IMR-90 (cell line): ENCODE measurements at regions not wholly inside any gene's neighbourhood (a gene's known extent, or its start where the extent isn't known, plus 50 kb on each side); places are given as distances from the start of the nearest gene placed in this dataset.

Experiments used
- ATAC-seq: fragments of 200-7000 bp; cut with Tn5 transposase; 2 replicates; pipeline ENCODE4 v1.9.1; 2020; ENCODE audit warnings: low read depth, mild to moderate bottlenecking, moderate library complexity
- BruUV-seq: library from RNA; stranded (reverse); fragments of 400-500 nt; replicated peaks from 2 replicates; lab custom pipeline; 2021; lab: Mats Ljungman, UMichigan
- CTCF ChIA-PET: fragments of 300-600 bp; formaldehyde crosslinking; extraction: SDS; loops from one replicate; lab custom pipeline; 2021; ENCODE audit warnings: antibody characterized with exemption; lab: Yijun Ruan, JAX
- POLR2A ChIA-PET: fragments of 300-600 bp; sonication (Branson Sonifier 250); formaldehyde crosslinking; loops from one replicate; lab custom pipeline; 2022; ENCODE audit warnings: antibody characterized with exemption; ENCODE audit not compliant: unreplicated experiment; lab: Charles Lee
- DNase-seq: peaks from one replicate; pipeline ENCODE4 v3.0.0; 2013
- H2AFZ ChIP-seq: replicated peaks from 2 replicates; pipeline ENCODE3; 2013; ENCODE audit warnings: low read length, mild to moderate bottlenecking; ENCODE audit not compliant: poor library complexity
- H2AK5ac ChIP-seq: 2 replicates; pipeline ENCODE4 v1.6.1; 2013; ENCODE audit warnings: low read depth, low read length, inconsistent platforms
- H2AK9ac ChIP-seq: replicated peaks from 2 replicates; pipeline ENCODE3; 2013; ENCODE audit warnings: mild to moderate bottlenecking, low read depth, low read length, moderate library complexity; ENCODE audit not compliant: poor library complexity
- H2BK120ac ChIP-seq: 2 replicates; pipeline ENCODE4 v1.6.1; 2013; ENCODE audit warnings: low read depth, low read length, inconsistent platforms
- H2BK15ac ChIP-seq: 3 replicates; pipeline ENCODE4 v1.6.1; 2013; ENCODE audit warnings: low read depth, low read length, inconsistent platforms
- H2BK20ac ChIP-seq: 2 replicates; pipeline ENCODE4 v1.6.1; 2013; ENCODE audit warnings: low read depth, mild to moderate bottlenecking, inconsistent platforms, low read length, moderate library complexity
- H2BK5ac ChIP-seq: 2 replicates; pipeline ENCODE4 v1.6.1; 2013; ENCODE audit warnings: mild to moderate bottlenecking, low read depth, low read length, inconsistent platforms; ENCODE audit not compliant: poor library complexity, severe bottlenecking
- H3K14ac ChIP-seq: replicated peaks from 2 replicates; pipeline ENCODE4 v1.6.1; 2013; ENCODE audit warnings: low read depth, low read length, inconsistent platforms
- H3K18ac ChIP-seq: 2 replicates; pipeline ENCODE4 v1.6.1; 2013; ENCODE audit warnings: low read depth, low read length, control low read depth
- H3K23ac ChIP-seq: 2 replicates; pipeline ENCODE4 v1.6.1; 2013; ENCODE audit warnings: low read depth, low read length, inconsistent platforms
- H3K27ac ChIP-seq: 2 replicates; pipeline ENCODE4 v1.5.1; 2013; ENCODE audit warnings: mild to moderate bottlenecking, control low read depth, low read length; ENCODE audit not compliant: insufficient read depth
- H3K27me3 ChIP-seq: 2 replicates; pipeline ENCODE4 v1.6.1; 2013; ENCODE audit warnings: low read length; ENCODE audit not compliant: control insufficient read depth, insufficient read depth
- H3K36me3 ChIP-seq: 2 replicates; pipeline ENCODE4 v1.6.1; 2013; ENCODE audit warnings: low read length, mixed read lengths; ENCODE audit not compliant: control insufficient read depth, insufficient read depth
- H3K4ac ChIP-seq: 2 replicates; pipeline ENCODE4 v1.6.1; 2013; ENCODE audit warnings: low read depth, low read length, inconsistent platforms
- H3K4me1 ChIP-seq: 2 replicates; pipeline ENCODE4 v1.6.1; 2013; ENCODE audit warnings: low read length, mixed read lengths; ENCODE audit not compliant: control insufficient read depth, insufficient read depth
- H3K4me2 ChIP-seq: 2 replicates; pipeline ENCODE4 v1.6.1; 2013; ENCODE audit warnings: low read depth, mild to moderate bottlenecking, control low read depth, low read length, moderate library complexity
- H3K4me3 ChIP-seq: 2 replicates; pipeline ENCODE4 v1.5.1; 2013; ENCODE audit warnings: low read depth, mild to moderate bottlenecking, control low read depth, low read length, moderate library complexity; ENCODE audit not compliant: insufficient read depth
- H3K56ac ChIP-seq: 2 replicates; pipeline ENCODE4 v1.6.1; 2013; ENCODE audit warnings: low read length, inconsistent platforms; ENCODE audit not compliant: insufficient read depth; ENCODE audit errors: extremely low read depth
- H3K79me1 ChIP-seq, 2 experiments: 2 replicates each; pipeline ENCODE4 v1.6.1; 2013; ENCODE audit warnings: low read length in 2 of 2, inconsistent platforms in 1 of 2, low read depth in 1 of 2
- H3K9ac ChIP-seq: 2 replicates; pipeline ENCODE4 v1.6.1; 2013; ENCODE audit warnings: low read depth, low read length, control low read depth
- H3K9me1 ChIP-seq: 2 replicates; pipeline ENCODE4 v1.6.1; 2013; ENCODE audit warnings: low read length, inconsistent platforms; ENCODE audit not compliant: insufficient read depth
- H3K9me3 ChIP-seq: 2 replicates; pipeline ENCODE4 v1.6.1; 2013; ENCODE audit warnings: low read length; ENCODE audit not compliant: control insufficient read depth, insufficient read depth
- H4K20me1 ChIP-seq: 2 replicates; pipeline ENCODE4 v1.6.1; 2013; ENCODE audit warnings: low read length, inconsistent platforms; ENCODE audit not compliant: insufficient read depth
- H4K5ac ChIP-seq: 2 replicates; pipeline ENCODE4 v1.6.1; 2013; ENCODE audit warnings: mild to moderate bottlenecking, low read depth, low read length, control low read depth
- H4K8ac ChIP-seq, 2 experiments: 2 replicates each; pipeline ENCODE4 v1.6.1; 2013; ENCODE audit warnings: low read depth in 2 of 2, low read length in 2 of 2, control low read depth in 1 of 2, inconsistent platforms in 1 of 2
- H4K91ac ChIP-seq: 2 replicates; pipeline ENCODE4 v1.6.1; 2013; ENCODE audit warnings: low read depth, low read length, inconsistent platforms; ENCODE audit not compliant: insufficient read depth
- BHLHE40 ChIP-seq: fragments of 150-350 bp; IDR thresholded peaks from 2 replicates; pipeline ENCODE4 v1.6.1; 2016; ENCODE audit warnings: mild to moderate bottlenecking, low read depth, low read length
- CEBPB ChIP-seq: IDR thresholded peaks from 2 replicates; pipeline ENCODE4 v1.6.1; 2012; ENCODE audit warnings: low read depth, low read length, improper control_type of control experiment
- CHD1 ChIP-seq: IDR thresholded peaks from 2 replicates; pipeline ENCODE4 v1.6.1; 2012; ENCODE audit warnings: low read depth, low read length, improper control_type of control experiment
- ELK1 ChIP-seq: fragments of 150-350 bp; IDR thresholded peaks from 2 replicates; pipeline ENCODE4 v1.6.1; 2016; ENCODE audit warnings: low read depth, mild to moderate bottlenecking, low read length, moderate library complexity, borderline replicate concordance
- FOS ChIP-seq: fragments of 150-350 bp; IDR thresholded peaks from 2 replicates; pipeline ENCODE4 v1.6.1; 2016; ENCODE audit warnings: low read depth, low read length
- MAFK ChIP-seq: IDR thresholded peaks from 2 replicates; pipeline ENCODE4 v1.6.1; 2012; ENCODE audit warnings: low read depth, low read length, improper control_type of control experiment
- MAZ ChIP-seq: IDR thresholded peaks from 2 replicates; pipeline ENCODE4 v1.6.1; 2012; ENCODE audit warnings: low read depth, mild to moderate bottlenecking, low read length, improper control_type of control experiment, moderate library complexity, borderline replicate concordance
- MXI1 ChIP-seq: IDR thresholded peaks from 2 replicates; pipeline ENCODE4 v1.6.1; 2012; ENCODE audit warnings: low read depth, mild to moderate bottlenecking, low read length, moderate library complexity, borderline replicate concordance
- NFE2L2 ChIP-seq: fragments of 150-350 bp; IDR thresholded peaks from 2 replicates; pipeline ENCODE4 v1.6.1; 2016; ENCODE audit warnings: low read depth, mild to moderate bottlenecking, low read length
- POLR2A ChIP-seq: IDR thresholded peaks from 2 replicates; pipeline ENCODE4 v1.6.1; 2012; ENCODE audit warnings: mild to moderate bottlenecking, low read depth, low read length
- RAD21 ChIP-seq: IDR thresholded peaks from 2 replicates; pipeline ENCODE4 v1.6.1; 2012; ENCODE audit warnings: low read length, improper control_type of control experiment
- RCOR1 ChIP-seq: IDR thresholded peaks from 2 replicates; pipeline ENCODE4 v1.6.1; 2012; ENCODE audit warnings: mild to moderate bottlenecking, low read length, improper control_type of control experiment; ENCODE audit not compliant: insufficient replicate concordance
- RFX5 ChIP-seq: IDR thresholded peaks from 2 replicates; pipeline ENCODE4 v1.8.0; 2012; ENCODE audit warnings: low read depth, mild to moderate bottlenecking, low read length, moderate library complexity
- SMC3 ChIP-seq: fragments of 150-350 bp; IDR thresholded peaks from 2 replicates; pipeline ENCODE4 v1.6.1; 2016; ENCODE audit warnings: low read depth, mild to moderate bottlenecking, antibody characterized with exemption, low read length, moderate library complexity
- WGBS, 2 experiments: methylation state at CpG; one replicate each; pipeline versions ENCODE4 v1.1.5 to v1.1.7; 2013; ENCODE audit warnings: missing lambda C conversion rate in 2 of 2; ENCODE audit not compliant: insufficient read length in 1 of 2; ENCODE audit errors: extremely low coverage in 2 of 2; 5-methylcytosine and 5-hydroxymethylcytosine counted together
- dilution Hi-C: fragments of 300-500 bp; cut with HindIII; formaldehyde crosslinking; loops from one replicate; pipeline ENCODE4 v1.14.3; 2018; ENCODE audit warnings: low sequenced_read_pairs; ENCODE audit not compliant: unreplicated experiment
- in situ Hi-C: fragments of 300-500 bp; cut with MboI; formaldehyde crosslinking; loops from 3 replicates; pipeline ENCODE4 v1.14.3; 2019; ENCODE audit warnings: low sequenced_read_pairs, inconsistent platforms, mixed read lengths
- intact Hi-C: fragments of 100-400 bp; cut with micrococcal nuclease; formaldehyde crosslinking; loops from 2 replicates; pipeline ENCODE4 v1.10.0; 2022
- TF ChIP-seq, protein P1 (sequence below): conservative IDR thresholded peaks from 2 replicates; pipeline ENCODE4 v1.5.1; 2012; ENCODE audit warnings: mild to moderate bottlenecking, low read depth, low read length, improper control_type of control experiment
- TF ChIP-seq, protein P2 (sequence below): fragments of 150-350 bp; IDR thresholded peaks from 2 replicates; pipeline ENCODE4 v1.6.1; 2017; ENCODE audit warnings: mild to moderate bottlenecking, antibody characterized with exemption, low read length, low read depth

DNA sequence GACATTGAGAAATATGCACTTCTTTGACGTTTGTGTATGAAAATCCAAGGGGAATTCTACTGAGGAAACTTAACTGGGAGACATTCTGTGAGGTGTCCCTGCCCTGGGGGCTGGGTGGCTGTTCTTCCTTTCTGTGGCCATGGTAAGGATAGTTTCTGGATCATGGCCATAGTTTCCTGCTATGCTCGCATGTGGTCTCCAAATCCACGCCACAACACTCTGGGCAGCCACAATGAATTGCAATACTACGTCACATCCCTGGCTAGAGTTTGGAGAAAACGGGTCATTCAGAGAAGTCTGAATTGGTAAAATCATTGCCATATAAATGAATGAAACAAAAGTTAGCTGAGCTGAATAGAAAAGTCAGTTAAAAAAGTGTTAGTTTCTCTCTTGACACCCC, 230.6 kb downstream of the UTRN start:
- H2BK120ac ChIP-seq, result no peak overlapping the region
- ChIA-PET CTCF (no interaction called here), POLR2A (interaction anchor here (0.6 kb wide), 1 partner anchor 81 kb away, joined by 4 read pairs; no protein-coding TSS in a partner anchor)
- no peak overlapping the region for H2AFZ ChIP-seq
- no CpG with 5 or more reads among the region's 5 CpGs for WGBS, 2 experiments
- no peak overlapping the region for H3K18ac ChIP-seq
- H3K4me2 ChIP-seq, result no peak overlapping the region
- no peak overlapping the region for H3K4ac ChIP-seq
- H3K14ac ChIP-seq, result no peak overlapping the region
- H4K8ac ChIP-seq, result no peak overlapping the region
- no peak overlapping the region for H2BK15ac ChIP-seq
- H3K79me1 ChIP-seq, result no peaks in the 10 kb centered on the region
- peaks cover 3% of the 10 kb centered on the region; the same call in 1 of the 2 replicates for H3K36me3 ChIP-seq
- H3K27me3 ChIP-seq, result no peaks in the 10 kb centered on the region
- TF ChIP-seq NFE2L2, result no peak
- TF ChIP-seq, protein P1, sequence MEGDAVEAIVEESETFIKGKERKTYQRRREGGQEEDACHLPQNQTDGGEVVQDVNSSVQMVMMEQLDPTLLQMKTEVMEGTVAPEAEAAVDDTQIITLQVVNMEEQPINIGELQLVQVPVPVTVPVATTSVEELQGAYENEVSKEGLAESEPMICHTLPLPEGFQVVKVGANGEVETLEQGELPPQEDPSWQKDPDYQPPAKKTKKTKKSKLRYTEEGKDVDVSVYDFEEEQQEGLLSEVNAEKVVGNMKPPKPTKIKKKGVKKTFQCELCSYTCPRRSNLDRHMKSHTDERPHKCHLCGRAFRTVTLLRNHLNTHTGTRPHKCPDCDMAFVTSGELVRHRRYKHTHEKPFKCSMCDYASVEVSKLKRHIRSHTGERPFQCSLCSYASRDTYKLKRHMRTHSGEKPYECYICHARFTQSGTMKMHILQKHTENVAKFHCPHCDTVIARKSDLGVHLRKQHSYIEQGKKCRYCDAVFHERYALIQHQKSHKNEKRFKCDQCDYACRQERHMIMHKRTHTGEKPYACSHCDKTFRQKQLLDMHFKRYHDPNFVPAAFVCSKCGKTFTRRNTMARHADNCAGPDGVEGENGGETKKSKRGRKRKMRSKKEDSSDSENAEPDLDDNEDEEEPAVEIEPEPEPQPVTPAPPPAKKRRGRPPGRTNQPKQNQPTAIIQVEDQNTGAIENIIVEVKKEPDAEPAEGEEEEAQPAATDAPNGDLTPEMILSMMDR, result no peak
- TF ChIP-seq MAFK, result no peak
- no peak for TF ChIP-seq MXI1
- no peak for TF ChIP-seq FOS
- no peak for TF ChIP-seq RCOR1
- TF ChIP-seq BHLHE40, result no peak
- TF ChIP-seq RFX5, result no peak
- no peak for TF ChIP-seq CHD1
- TF ChIP-seq RAD21, result no peak
- TF ChIP-seq, protein P2, sequence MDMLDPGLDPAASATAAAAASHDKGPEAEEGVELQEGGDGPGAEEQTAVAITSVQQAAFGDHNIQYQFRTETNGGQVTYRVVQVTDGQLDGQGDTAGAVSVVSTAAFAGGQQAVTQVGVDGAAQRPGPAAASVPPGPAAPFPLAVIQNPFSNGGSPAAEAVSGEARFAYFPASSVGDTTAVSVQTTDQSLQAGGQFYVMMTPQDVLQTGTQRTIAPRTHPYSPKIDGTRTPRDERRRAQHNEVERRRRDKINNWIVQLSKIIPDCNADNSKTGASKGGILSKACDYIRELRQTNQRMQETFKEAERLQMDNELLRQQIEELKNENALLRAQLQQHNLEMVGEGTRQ, result no peak
- TF ChIP-seq CEBPB, result no peak
- TF ChIP-seq POLR2A, result no peak
- TF ChIP-seq ELK1, result no peak
- TF ChIP-seq SMC3, result no peak
- no peak for TF ChIP-seq MAZ
- no TSS peak for BruUV-seq
- H3K9me1 ChIP-seq, result no peaks in the 10 kb centered on the region
- H4K91ac ChIP-seq, result no peak overlapping the region
- no peak overlapping the region for H2AK5ac ChIP-seq
- in situ Hi-C loops (no loop called here), dilution Hi-C loops (no loop called here), intact Hi-C loops (no loop called here)
- no peak overlapping the region for H3K56ac ChIP-seq
- no peaks in the 10 kb centered on the region for H3K4me1 ChIP-seq
- DNase-seq (no peak), ATAC-seq (no peak)
- no peak overlapping the region for H2AK9ac ChIP-seq
- H3K9ac ChIP-seq, result no peak overlapping the region
- H4K20me1 ChIP-seq, result no peaks in the 10 kb centered on the region
- no peaks in the 10 kb centered on the region for H3K9me3 ChIP-seq
- no peak overlapping the region for H3K23ac ChIP-seq
- H4K5ac ChIP-seq, result no peak overlapping the region
- no peak overlapping the region for H2BK20ac ChIP-seq
- no peak overlapping the region for H3K27ac ChIP-seq
- no peak overlapping the region for H2BK5ac ChIP-seq
- no peak overlapping the region for H3K4me3 ChIP-seq
